ENCODE measurements at regions not wholly inside any gene's neighbourhood (a gene's known extent, or its start where the extent isn't known, plus 50 kb on each side); places are given as distances from the start of the nearest gene placed in this dataset.

DNA sequence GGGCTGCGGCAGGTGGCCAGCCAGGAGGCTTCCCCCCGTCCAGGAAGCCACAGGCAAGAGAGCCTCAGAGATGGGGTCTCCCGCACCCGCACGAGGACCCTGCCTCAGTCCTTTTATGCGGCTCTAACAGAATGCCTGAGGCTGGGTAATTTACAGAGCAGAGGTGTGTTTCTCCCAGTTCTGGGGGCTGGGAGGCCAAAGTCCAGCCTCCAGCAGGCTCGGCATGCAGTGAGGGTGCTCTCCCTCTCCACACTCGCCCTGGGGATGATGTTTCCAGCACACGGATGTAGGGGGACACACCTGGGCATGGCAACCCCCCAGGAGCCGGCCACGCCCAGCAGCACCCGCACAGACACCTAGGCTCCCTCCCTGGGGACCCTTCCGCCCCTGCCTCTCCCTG is 95.4 kb upstream of the PPP1R26 start:
- H4K20me1 ChIP-seq (replicated peaks; ENCODE audit: control insufficient read depth, insufficient read depth, low read length), result no peaks in the 10 kb centered on the region
- no peaks in the 10 kb centered on the region for H3K79me2 ChIP-seq (ENCODE audit: control insufficient read depth, insufficient read depth, low read length)
- H3K9me3 ChIP-seq (replicated peaks; ENCODE audit: control insufficient read depth, insufficient read depth, low read depth, low read length), result no peaks in the 10 kb centered on the region; the same call in 1 of the 2 replicates
- intact Hi-C loops (cut with micrococcal nuclease) (no loop called here), in situ Hi-C loops (cut with MboI) (no loop called here)
- no peaks in the 10 kb centered on the region for H3K4me1 ChIP-seq (replicated peaks in 1 of 2; ENCODE audit: control insufficient read depth in 2 of 2, insufficient read depth in 2 of 2, low read length in 2 of 2)
- no peak for DNase-seq (ENCODE audit: extremely low read depth in 1 of 4, low spot score in 3 of 4)
- TF ChIP-seq, protein P1, sequence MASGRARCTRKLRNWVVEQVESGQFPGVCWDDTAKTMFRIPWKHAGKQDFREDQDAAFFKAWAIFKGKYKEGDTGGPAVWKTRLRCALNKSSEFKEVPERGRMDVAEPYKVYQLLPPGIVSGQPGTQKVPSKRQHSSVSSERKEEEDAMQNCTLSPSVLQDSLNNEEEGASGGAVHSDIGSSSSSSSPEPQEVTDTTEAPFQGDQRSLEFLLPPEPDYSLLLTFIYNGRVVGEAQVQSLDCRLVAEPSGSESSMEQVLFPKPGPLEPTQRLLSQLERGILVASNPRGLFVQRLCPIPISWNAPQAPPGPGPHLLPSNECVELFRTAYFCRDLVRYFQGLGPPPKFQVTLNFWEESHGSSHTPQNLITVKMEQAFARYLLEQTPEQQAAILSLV (tag; IDR thresholded peaks at IDR 0.05), result no peak
- TF ChIP-seq HDAC3 (IDR thresholded peaks at IDR 0.05; ENCODE audit: borderline replicate concordance, partially characterized antibody) (no peak), ZNF436 (CRISPR knock-in tag; IDR thresholded peaks at IDR 0.05) (no peak), NFIC (IDR thresholded peaks at IDR 0.05) (no peak), L3MBTL2 (IDR thresholded peaks at IDR 0.05) (no peak), KLF10 (CRISPR knock-in tag; IDR thresholded peaks at IDR 0.05) (no peak)
- TF ChIP-seq, protein P2, sequence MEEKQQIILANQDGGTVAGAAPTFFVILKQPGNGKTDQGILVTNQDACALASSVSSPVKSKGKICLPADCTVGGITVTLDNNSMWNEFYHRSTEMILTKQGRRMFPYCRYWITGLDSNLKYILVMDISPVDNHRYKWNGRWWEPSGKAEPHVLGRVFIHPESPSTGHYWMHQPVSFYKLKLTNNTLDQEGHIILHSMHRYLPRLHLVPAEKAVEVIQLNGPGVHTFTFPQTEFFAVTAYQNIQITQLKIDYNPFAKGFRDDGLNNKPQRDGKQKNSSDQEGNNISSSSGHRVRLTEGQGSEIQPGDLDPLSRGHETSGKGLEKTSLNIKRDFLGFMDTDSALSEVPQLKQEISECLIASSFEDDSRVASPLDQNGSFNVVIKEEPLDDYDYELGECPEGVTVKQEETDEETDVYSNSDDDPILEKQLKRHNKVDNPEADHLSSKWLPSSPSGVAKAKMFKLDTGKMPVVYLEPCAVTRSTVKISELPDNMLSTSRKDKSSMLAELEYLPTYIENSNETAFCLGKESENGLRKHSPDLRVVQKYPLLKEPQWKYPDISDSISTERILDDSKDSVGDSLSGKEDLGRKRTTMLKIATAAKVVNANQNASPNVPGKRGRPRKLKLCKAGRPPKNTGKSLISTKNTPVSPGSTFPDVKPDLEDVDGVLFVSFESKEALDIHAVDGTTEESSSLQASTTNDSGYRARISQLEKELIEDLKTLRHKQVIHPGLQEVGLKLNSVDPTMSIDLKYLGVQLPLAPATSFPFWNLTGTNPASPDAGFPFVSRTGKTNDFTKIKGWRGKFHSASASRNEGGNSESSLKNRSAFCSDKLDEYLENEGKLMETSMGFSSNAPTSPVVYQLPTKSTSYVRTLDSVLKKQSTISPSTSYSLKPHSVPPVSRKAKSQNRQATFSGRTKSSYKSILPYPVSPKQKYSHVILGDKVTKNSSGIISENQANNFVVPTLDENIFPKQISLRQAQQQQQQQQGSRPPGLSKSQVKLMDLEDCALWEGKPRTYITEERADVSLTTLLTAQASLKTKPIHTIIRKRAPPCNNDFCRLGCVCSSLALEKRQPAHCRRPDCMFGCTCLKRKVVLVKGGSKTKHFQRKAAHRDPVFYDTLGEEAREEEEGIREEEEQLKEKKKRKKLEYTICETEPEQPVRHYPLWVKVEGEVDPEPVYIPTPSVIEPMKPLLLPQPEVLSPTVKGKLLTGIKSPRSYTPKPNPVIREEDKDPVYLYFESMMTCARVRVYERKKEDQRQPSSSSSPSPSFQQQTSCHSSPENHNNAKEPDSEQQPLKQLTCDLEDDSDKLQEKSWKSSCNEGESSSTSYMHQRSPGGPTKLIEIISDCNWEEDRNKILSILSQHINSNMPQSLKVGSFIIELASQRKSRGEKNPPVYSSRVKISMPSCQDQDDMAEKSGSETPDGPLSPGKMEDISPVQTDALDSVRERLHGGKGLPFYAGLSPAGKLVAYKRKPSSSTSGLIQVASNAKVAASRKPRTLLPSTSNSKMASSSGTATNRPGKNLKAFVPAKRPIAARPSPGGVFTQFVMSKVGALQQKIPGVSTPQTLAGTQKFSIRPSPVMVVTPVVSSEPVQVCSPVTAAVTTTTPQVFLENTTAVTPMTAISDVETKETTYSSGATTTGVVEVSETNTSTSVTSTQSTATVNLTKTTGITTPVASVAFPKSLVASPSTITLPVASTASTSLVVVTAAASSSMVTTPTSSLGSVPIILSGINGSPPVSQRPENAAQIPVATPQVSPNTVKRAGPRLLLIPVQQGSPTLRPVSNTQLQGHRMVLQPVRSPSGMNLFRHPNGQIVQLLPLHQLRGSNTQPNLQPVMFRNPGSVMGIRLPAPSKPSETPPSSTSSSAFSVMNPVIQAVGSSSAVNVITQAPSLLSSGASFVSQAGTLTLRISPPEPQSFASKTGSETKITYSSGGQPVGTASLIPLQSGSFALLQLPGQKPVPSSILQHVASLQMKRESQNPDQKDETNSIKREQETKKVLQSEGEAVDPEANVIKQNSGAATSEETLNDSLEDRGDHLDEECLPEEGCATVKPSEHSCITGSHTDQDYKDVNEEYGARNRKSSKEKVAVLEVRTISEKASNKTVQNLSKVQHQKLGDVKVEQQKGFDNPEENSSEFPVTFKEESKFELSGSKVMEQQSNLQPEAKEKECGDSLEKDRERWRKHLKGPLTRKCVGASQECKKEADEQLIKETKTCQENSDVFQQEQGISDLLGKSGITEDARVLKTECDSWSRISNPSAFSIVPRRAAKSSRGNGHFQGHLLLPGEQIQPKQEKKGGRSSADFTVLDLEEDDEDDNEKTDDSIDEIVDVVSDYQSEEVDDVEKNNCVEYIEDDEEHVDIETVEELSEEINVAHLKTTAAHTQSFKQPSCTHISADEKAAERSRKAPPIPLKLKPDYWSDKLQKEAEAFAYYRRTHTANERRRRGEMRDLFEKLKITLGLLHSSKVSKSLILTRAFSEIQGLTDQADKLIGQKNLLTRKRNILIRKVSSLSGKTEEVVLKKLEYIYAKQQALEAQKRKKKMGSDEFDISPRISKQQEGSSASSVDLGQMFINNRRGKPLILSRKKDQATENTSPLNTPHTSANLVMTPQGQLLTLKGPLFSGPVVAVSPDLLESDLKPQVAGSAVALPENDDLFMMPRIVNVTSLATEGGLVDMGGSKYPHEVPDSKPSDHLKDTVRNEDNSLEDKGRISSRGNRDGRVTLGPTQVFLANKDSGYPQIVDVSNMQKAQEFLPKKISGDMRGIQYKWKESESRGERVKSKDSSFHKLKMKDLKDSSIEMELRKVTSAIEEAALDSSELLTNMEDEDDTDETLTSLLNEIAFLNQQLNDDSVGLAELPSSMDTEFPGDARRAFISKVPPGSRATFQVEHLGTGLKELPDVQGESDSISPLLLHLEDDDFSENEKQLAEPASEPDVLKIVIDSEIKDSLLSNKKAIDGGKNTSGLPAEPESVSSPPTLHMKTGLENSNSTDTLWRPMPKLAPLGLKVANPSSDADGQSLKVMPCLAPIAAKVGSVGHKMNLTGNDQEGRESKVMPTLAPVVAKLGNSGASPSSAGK (IDR thresholded peaks at IDR 0.05), result no peak
- TF ChIP-seq, protein P3, sequence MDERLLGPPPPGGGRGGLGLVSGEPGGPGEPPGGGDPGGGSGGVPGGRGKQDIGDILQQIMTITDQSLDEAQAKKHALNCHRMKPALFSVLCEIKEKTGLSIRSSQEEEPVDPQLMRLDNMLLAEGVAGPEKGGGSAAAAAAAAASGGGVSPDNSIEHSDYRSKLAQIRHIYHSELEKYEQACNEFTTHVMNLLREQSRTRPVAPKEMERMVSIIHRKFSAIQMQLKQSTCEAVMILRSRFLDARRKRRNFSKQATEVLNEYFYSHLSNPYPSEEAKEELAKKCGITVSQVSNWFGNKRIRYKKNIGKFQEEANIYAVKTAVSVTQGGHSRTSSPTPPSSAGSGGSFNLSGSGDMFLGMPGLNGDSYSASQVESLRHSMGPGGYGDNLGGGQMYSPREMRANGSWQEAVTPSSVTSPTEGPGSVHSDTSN (CRISPR knock-in tag; IDR thresholded peaks at IDR 0.05; ENCODE audit: low read depth), result no peak
- TF ChIP-seq, protein P3 (tag; conservative IDR thresholded peaks at IDR 0.05; ENCODE audit: low read depth), result no peak
- ChIA-PET POLR2A (interaction anchor here (0.6 kb wide), 1 partner anchor 113 kb away, joined by 3 read pairs; no protein-coding TSS in a partner anchor), CTCF (ENCODE audit: low intra/inter-chr PET ratio) (no interaction called here)
- H3K36me3 ChIP-seq (ENCODE audit: control insufficient read depth, insufficient read depth, low read length), result no peaks in the 10 kb centered on the region
- peaks cover 4 to 58% of the 10 kb centered on the region in 2 experiments; a peak in 3 of 5 replicates for H3K27me3 ChIP-seq (ENCODE audit: control insufficient read depth in 2 of 2, insufficient read depth in 2 of 2, low read length in 2 of 2)
- ATAC-seq, result no peak
- no TSS peak for BruUV-seq (replicated peaks)
- no peak overlapping the region for H3K4me3 ChIP-seq
- no peak for FAIRE-seq
- H3K4me2 ChIP-seq (ENCODE audit: insufficient read depth, low read length), result no peak overlapping the region
- no peak overlapping the region for H3K9ac ChIP-seq (ENCODE audit: insufficient read depth in 1 of 2, low read depth in 2 of 2, low read length in 2 of 2)
- H2AFZ ChIP-seq (ENCODE audit: low read depth, low read length), result no peak overlapping the region
- no peak overlapping the region for H3K27ac ChIP-seq (ENCODE audit: extremely low read depth, low read depth, low read length)
- no peaks in the 10 kb centered on the region for H3K9me1 ChIP-seq (ENCODE audit: control insufficient read depth, insufficient read depth, low read length)
- whole genome bisulfite sequencing (ENCODE audit: insufficient coverage, low coverage, missing lambda C conversion rate), result 2% methylated on average over 8 of the region's 13 CpGs

Data from K562 (cell line).